ENCODE measurements at regions not wholly inside any gene's neighbourhood (a gene's known extent, or its start where the extent isn't known, plus 50 kb on each side); places are given as distances from the start of the nearest gene placed in this dataset.

- H3K4me3 ChIP-seq, result no peak overlapping the region
- ATAC-seq, result no peak
- no peaks in the 10 kb centered on the region for H3K27me3 ChIP-seq (ENCODE audit: insufficient read depth)
- no peaks in the 10 kb centered on the region for H4K20me1 ChIP-seq (replicated peaks; ENCODE audit: insufficient read depth)
- H3K36me3 ChIP-seq (ENCODE audit: insufficient read depth), result no peaks in the 10 kb centered on the region
- H3K4me1 ChIP-seq (ENCODE audit: insufficient read depth), result peaks cover 4% of the 10 kb centered on the region; the same call in 1 of the 2 replicates
- Mint-ChIP-seq H3K27ac (no peak overlapping the region), H3K9me3 (peaks cover 4% of the 10 kb centered on the region; the same call in 2 of the 3 replicates), H3K27me3 (ENCODE audit: insufficient read depth, low read depth, poor library complexity) (peaks cover 3% of the 10 kb centered on the region), H3K36me3 (ENCODE audit: low read depth) (no peaks in the 10 kb centered on the region), H3K4me1 (peaks cover 6% of the 10 kb centered on the region; the same call in 2 of the 3 replicates), H3K4me3 (no peak overlapping the region)
- no peaks in the 10 kb centered on the region for H3K79me2 ChIP-seq (replicated peaks; ENCODE audit: insufficient read depth)
- H3K27ac ChIP-seq (ENCODE audit: low read depth), result no peak overlapping the region
- no peaks in the 10 kb centered on the region for H3F3A ChIP-seq (replicated peaks; ENCODE audit: low read depth)
- no peak for DNase-seq (ENCODE audit: low spot score)
- peaks cover 16% of the 10 kb centered on the region for H3K9me2 ChIP-seq (ENCODE audit: insufficient read depth)
- no peak overlapping the region for H2AFZ ChIP-seq
- no peak overlapping the region for H3K4me2 ChIP-seq
- TF ChIP-seq ZNF331 (CRISPR knock-in tag; IDR thresholded peaks at IDR 0.05; ENCODE audit: low read depth) (no peak), ZNF114 (CRISPR knock-in tag; IDR thresholded peaks at IDR 0.05) (no peak), EZH2 (IDR thresholded peaks at IDR 0.05; ENCODE audit: low read depth, unreplicated experiment) (no peak), STAT1 (IDR thresholded peaks at IDR 0.05; ENCODE audit: unreplicated experiment) (no peak), JUNB (IDR thresholded peaks at IDR 0.05; ENCODE audit: unreplicated experiment) (no peak), CREB1 (CRISPR knock-in tag; IDR thresholded peaks at IDR 0.05; ENCODE audit: low read depth) (no peak), CTCF (conservative IDR thresholded peaks at IDR 0.05; ENCODE audit: low read depth in 2 of 2) (no peak), NANOG (IDR thresholded peaks at IDR 0.05; ENCODE audit: borderline replicate concordance) (no peak), POLR2AphosphoS5 (IDR thresholded peaks at IDR 0.05; ENCODE audit: low read depth) (no peak), ZNF462 (CRISPR knock-in tag; IDR thresholded peaks at IDR 0.05) (no peak), EZH2phosphoT487 (IDR thresholded peaks at IDR 0.05; ENCODE audit: unreplicated experiment) (no peak)
- TF ChIP-seq, protein P1, sequence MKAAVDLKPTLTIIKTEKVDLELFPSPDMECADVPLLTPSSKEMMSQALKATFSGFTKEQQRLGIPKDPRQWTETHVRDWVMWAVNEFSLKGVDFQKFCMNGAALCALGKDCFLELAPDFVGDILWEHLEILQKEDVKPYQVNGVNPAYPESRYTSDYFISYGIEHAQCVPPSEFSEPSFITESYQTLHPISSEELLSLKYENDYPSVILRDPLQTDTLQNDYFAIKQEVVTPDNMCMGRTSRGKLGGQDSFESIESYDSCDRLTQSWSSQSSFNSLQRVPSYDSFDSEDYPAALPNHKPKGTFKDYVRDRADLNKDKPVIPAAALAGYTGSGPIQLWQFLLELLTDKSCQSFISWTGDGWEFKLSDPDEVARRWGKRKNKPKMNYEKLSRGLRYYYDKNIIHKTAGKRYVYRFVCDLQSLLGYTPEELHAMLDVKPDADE (IDR thresholded peaks at IDR 0.05), result no peak
- TF ChIP-seq, protein P2, sequence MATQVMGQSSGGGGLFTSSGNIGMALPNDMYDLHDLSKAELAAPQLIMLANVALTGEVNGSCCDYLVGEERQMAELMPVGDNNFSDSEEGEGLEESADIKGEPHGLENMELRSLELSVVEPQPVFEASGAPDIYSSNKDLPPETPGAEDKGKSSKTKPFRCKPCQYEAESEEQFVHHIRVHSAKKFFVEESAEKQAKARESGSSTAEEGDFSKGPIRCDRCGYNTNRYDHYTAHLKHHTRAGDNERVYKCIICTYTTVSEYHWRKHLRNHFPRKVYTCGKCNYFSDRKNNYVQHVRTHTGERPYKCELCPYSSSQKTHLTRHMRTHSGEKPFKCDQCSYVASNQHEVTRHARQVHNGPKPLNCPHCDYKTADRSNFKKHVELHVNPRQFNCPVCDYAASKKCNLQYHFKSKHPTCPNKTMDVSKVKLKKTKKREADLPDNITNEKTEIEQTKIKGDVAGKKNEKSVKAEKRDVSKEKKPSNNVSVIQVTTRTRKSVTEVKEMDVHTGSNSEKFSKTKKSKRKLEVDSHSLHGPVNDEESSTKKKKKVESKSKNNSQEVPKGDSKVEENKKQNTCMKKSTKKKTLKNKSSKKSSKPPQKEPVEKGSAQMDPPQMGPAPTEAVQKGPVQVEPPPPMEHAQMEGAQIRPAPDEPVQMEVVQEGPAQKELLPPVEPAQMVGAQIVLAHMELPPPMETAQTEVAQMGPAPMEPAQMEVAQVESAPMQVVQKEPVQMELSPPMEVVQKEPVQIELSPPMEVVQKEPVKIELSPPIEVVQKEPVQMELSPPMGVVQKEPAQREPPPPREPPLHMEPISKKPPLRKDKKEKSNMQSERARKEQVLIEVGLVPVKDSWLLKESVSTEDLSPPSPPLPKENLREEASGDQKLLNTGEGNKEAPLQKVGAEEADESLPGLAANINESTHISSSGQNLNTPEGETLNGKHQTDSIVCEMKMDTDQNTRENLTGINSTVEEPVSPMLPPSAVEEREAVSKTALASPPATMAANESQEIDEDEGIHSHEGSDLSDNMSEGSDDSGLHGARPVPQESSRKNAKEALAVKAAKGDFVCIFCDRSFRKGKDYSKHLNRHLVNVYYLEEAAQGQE (IDR thresholded peaks at IDR 0.05; ENCODE audit: unreplicated experiment), result no peak
Observed at GRCh38 chr9:6089300-6089699, 73.9 kb upstream of the RANBP6 start.

All from GM23338 (cell line).